Mammary epithelial cell (primary cell): ENCODE measurements at regions not wholly inside any gene's neighbourhood (a gene's known extent, or its start where the extent isn't known, plus 50 kb on each side); places are given as distances from the start of the nearest gene placed in this dataset.

Experiments
- EZH2 ChIP-seq: IDR thresholded peaks from 2 replicates; pipeline ENCODE4 v1.6.1; 2012; ENCODE audit warnings: low read length, inconsistent platforms, borderline replicate concordance
- TF ChIP-seq, protein P1 (sequence below), 2 donors: IDR thresholded peaks in 1 of 2; conservative IDR thresholded peaks in 1 of 2; 2 replicates each; pipeline ENCODE4 v1.5.1; 2011 to 2012; ENCODE audit warnings: inconsistent platforms in 2 of 2, low read length in 2 of 2, mild to moderate bottlenecking in 2 of 2, control low read depth in 1 of 2, low read depth in 1 of 2; ENCODE audit not compliant: insufficient read depth in 1 of 2; ENCODE audit errors: extremely low read depth in 1 of 2

DNA sequence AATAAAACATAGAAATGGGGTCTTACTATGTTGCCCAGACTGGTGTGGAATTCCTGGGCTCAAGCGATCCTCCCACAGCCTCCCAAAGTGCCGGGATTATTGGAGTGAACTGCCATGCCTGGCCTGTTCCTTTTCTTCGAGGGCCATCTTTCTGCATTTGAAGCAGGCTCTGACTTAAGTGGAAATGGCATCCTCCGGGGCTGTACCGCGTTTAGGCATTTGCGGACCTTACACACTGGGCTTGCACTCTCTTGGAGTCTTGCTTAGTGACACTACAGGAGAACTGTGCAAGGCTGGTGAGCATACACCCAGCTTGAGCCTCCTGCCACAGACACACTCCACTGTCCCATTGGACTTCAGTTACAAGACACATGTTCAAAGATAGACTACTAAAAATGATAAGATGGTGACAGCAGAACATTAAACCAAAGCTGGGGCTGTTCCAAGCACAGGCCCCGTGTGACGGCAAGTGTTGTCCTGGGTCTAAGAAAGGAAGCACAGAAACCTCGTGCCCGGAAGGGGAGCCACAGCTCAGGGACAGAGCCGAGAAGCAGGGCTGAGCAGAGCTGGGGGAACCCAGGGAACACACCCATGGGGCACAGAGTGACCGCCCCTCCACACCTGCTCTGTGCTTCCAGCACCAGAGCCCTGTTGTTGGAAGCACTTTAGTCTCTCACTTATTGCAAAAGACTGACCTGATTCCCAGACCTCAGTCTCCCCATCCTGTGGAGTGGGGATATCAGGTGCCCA, 59.0 kb upstream of the SHANK2 start:
- no peak for TF ChIP-seq EZH2
- TF ChIP-seq, protein P1, sequence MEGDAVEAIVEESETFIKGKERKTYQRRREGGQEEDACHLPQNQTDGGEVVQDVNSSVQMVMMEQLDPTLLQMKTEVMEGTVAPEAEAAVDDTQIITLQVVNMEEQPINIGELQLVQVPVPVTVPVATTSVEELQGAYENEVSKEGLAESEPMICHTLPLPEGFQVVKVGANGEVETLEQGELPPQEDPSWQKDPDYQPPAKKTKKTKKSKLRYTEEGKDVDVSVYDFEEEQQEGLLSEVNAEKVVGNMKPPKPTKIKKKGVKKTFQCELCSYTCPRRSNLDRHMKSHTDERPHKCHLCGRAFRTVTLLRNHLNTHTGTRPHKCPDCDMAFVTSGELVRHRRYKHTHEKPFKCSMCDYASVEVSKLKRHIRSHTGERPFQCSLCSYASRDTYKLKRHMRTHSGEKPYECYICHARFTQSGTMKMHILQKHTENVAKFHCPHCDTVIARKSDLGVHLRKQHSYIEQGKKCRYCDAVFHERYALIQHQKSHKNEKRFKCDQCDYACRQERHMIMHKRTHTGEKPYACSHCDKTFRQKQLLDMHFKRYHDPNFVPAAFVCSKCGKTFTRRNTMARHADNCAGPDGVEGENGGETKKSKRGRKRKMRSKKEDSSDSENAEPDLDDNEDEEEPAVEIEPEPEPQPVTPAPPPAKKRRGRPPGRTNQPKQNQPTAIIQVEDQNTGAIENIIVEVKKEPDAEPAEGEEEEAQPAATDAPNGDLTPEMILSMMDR (conservative IDR thresholded peaks at IDR 0.05 in 1 of 2, IDR thresholded peaks at IDR 0.05 in 1 of 2; ENCODE audit: extremely low read depth in 1 of 2, insufficient read depth in 1 of 2, low read depth in 1 of 2, low read length in 2 of 2), result no peak
